ELR (cell line): ENCODE measurements at regions not wholly inside any gene's neighbourhood (a gene's known extent, or its start where the extent isn't known, plus 50 kb on each side); places are given as distances from the start of the nearest gene placed in this dataset.

Source experiments
- DNase-seq: peaks from one replicate; pipeline ENCODE4 v3.0.0-alpha.2; 2015; ENCODE audit warnings: low read depth

DNA sequence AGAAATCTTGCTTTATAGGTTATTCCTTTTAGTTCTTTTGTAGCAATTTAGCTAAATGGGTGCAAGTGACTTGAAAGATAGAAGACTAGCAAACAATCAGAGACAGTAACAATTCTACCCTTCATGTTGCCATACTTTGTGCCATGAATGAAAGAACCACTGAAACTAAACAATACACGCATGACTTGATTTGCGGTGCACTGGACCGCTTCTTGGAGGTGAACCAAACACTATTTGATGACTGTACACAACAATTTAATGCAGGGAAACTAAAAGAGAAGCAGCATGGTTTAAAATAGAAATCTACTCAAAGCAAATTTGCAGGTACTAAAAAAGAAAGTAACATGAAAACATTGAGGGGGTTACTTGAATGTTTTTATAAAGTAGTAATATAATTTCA, 331.0 kb upstream of the RARB start:
- DNase-seq = no peak

DNA sequence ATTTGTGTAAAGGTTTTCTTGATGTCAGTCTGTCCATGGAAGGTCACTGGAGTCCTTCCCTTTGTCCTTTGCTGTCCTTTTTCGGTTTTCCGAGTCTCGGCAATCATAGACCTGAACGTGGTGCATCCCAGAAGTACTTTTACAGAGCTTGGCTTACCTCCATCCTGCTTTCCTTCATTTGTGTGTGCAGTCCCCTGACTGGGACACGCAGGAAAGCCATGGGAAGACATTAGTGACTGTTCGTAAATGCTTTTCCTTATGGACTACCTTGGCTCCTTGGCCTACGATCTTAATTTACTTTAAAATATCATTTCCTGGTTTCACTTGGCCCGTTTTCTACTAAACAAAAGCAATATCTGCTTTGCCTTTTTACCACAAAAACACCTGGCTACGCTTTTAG, 328.4 kb upstream of the RARB start:
- DNase-seq = no peak

DNA sequence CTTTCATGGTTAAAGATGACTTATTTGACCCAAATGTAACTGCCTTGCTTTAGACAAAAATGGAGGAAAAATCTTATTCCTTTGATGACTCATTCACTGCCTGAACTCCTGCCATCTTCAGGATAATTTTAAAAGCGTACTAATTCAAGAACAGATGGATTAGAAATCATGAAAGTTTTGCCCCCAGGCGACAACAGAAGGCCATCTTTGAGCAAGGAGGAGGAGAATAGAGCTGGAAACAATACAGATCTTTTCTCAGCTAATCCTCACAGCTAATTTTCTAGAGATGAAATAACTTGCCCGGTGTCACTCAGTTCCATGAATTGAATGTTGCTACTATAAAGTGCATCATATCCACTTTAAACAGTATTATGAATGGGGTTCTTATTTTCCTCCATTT, 324.7 kb upstream of the RARB start:
- DNase-seq = no peak

DNA sequence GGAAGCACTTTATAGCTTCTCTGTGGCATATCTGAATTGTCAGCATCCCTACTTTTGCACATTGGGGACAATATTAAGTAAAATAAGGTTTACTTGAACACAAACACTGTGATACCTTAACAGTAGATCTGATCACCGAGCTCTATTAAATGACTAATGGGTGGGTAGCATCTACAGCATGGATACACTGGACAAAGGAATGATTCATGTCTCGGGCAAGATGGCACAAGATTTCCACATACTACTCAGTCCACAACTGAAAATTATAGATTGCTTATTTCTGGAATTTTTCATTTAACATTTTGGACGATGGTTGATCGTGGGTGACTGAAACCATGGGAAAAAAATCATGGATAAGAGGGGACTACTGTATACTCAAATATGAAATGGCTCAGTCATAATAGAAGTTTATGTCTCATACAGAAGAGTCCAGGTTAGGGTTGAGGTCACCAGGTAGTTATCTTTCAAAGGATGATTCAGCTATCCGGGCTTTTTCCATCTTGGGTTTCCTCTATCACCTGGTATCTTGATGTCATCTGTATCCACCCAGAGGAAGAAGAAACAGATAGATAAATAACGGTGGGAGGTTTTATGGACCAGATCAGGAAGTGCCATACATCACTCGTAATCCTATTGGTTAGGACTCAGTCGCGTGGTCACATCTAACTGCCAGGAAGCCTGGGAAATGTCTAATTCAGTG, 320.0 kb upstream of the RARB start:
- DNase-seq = no peak

DNA sequence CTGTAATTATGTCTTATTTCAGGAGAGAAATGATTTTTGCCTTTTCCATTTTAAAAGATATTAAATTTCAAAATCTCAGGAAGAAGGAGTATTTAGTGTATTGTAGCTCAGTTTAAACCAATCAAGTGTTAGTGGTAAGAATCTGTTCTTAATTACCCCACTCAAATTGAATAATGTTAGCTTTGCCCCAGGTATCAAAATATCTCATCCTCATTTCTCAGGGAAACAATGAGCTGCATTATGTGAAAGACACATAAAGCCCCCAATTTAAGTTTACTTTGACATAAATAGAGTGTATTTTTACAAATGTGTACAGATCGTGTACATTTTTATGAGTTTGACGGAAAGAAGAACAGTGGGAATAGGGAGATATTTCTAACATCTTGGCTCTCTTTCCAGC, 317.4 kb upstream of the RARB start:
- no peak for DNase-seq

DNA sequence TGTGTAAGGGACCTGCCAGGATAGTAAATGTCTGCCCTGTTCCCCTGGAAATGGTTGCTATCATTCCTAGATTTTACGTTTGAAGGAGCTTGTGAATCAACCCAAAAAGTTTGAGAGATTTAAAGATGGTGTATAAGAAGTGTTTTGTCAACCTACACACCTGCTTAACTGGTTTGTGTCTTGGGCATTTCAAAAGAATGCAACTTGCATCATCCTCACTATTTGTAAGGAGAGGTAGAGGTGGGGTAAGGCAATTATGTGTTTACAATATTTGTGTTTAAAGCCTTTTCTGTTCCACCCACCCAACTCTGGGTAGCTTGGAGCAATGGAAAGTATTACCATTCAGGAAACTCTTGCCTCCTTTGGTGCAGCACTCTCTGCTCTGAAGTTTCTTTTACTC, 314.2 kb upstream of the RARB start:
- no peak for DNase-seq

DNA sequence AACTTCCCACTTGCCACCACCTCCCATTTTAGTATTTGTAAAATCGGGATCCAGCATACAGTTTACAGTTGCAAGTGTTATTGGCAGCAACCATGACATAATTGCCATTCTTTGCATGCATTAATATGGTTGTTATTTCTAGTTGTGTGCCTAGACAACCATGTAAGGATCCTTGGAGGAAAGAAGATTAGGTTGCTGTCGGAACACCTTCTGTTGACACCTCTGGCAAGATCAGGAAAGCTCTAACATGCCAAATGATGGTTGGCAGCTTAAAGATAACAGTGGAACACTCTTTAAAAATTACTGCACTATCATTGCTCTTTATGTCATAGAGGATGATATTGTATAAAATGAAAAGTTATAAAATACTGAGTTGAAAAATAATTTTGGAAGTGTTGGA, 313.5 kb upstream of the RARB start:
- DNase-seq = no peak

DNA sequence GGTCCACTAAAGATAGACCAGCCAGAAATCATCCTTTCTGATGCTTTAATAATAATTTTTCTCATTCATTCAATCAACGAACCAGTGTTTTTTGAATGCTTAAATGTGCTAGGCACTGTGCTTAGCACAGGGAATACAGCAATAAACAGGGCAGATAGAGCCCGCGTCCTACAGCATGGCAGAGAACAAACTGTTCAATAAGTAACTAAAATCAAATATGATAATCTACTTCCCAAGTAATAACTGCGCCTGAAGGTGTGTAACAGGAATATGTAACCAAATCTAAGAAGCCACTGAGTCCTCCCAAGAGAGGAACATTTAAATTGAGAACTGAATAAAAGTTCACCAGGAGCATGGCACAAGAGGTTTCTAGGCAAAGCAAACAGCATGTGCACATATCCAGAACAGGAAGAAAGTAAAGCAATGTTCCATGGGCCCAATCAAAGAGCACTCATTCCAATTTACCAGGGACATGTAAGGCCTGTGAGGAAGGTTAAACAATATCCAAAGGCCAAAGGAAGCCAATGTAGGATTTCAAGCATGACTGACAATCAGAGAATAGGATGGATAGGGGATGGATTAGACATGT, 311.0 kb upstream of the RARB start:
- no peak for DNase-seq

DNA sequence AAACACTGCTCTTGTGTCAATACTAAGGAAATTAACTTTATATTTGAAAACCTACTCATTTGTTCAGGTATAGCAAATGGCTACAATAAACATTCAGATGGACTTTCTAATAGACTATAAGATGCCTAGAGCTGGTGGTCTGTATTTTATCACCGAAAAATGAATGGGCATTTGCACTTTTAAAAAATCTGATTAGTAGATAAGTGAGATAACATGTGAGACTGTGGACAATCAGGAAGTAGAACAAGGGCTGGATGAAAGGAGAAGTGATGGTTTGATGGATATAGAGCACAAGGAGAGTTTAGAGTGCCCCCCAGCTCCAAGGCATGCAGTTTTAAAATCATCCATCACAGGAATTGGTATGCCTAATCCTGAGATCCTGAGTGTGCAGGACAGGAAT, 308.4 kb upstream of the RARB start:
- no peak for DNase-seq

DNA sequence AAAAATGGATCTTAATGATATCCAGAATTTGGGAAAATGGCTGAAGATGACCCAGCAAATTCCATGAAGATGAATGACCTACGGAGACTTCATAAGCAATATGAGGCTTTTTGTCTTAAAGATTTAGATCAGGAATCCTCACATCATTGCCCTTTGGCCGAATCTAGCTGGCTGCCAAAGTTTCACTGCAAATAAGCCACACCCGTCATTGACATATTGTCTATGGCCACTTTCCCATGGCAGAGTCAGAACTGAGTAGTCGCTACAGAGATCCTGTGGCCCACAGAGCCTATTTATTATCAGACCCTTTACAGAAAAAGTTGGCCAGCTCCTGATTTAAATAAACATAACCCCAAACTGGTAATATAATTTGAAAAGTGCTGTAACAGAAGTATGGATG, 307.4 kb upstream of the RARB start:
- DNase-seq = no peak

DNA sequence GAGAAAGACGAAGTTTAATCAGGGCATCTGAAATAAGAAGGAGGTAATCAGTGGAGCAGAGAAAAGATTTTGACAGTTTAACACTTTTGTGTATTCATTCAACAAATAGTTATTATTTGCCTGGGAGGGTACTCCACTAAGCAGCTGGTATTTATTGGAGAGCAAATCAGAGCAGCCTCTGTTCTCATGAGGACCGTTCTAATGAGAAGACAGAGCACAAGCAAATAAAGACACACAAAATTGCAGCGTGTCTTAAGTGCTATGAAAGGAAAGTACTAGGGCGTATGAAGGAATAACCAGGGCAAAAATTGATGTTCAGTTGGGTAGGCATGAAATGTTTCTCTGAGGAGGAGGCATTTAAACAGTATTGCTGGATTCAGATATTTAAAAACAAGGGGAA, 302.9 kb upstream of the RARB start:
- no peak for DNase-seq

DNA sequence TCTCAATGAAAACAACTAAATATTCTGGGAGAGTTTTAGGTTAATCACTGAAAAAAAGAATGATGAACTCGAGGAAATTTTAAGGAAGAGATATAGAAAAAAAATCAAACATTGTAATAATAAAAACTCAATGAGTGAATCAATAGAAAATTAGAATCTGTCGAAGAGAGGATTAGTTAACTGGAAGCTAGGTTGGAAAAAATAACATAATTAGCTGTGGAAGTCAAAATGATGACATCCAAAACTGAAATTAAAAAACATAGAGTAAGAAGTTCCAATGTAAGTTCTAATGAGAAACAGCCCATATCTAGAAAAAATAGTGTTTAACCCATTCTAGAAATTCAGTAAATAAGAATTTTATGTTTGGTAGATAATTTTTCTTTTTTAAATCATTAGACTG, 299.3 kb upstream of the RARB start:
- DNase-seq = no peak

DNA sequence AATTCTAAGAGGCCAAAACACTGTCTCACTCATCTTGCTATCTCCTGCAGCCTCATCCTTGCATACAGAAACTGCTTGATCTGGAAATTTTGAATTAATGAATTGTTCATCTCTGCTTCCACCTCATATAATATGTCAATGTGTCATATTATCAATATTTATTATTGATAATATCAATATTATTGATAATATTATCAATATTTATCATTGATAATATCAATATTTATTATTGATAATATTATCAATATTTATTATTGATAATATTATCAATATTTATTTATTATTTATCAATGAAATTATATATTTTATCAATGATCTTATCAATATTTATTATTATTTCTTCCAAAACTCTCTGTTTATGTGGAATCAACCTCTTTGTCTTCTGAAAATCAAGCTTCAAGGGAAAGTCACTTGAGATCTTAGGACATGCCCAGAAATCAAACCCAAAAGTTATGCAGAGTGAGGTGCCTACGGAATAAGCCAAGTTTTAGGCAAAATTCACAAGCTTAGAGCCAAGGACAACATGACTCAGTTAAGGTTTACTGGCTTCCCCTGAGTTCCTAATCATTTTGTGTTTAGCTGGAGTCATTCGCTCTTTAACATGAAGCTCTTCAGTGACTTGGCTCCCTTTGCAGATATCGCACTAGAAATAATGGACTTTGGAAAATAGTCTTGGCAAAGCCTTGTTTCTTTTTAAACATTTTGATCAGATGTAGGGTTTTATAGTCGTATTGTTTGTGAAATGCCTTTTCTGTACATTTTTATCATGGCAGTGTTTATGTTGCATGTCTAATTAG, 297.1 kb upstream of the RARB start:
- DNase-seq = no peak

DNA sequence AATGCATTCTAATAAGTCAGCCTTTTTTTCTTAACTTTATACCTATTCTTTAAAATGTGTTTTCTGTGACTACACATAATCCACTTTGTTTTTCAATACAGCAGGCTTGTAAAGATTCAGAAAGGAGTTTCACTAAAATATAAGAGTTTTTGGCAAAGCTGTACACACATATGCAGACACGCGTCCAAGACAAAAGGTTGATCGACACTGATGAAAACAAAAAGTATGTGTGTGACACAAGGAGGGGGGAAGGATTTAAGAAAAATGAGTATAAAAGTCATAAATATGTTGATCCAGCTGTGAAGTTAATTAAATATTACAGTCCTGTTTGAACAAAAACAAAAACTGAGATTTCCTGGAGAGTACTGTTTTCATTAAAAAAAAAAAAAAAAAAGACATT, 294.5 kb upstream of the RARB start:
- DNase-seq = no peak

DNA sequence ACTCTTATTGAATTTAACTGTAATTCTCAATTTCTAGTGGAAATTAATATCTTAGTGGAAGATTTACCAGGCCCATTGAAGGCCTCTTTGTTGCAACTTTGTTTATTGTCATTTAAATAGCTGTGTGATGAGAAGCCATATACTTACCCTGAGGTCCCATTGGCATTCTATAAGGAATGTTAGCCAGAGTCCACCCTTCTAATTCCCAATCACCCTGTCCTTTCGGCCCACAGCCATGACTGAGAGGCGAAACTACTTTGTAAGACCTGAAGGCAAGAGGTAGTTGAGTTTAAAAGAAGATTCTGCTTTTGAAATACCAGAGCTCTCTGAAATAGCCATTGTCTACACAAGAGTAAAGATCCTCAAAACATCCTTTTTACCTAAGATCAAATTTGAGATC, 290.5 kb upstream of the RARB start:
- no peak for DNase-seq

DNA sequence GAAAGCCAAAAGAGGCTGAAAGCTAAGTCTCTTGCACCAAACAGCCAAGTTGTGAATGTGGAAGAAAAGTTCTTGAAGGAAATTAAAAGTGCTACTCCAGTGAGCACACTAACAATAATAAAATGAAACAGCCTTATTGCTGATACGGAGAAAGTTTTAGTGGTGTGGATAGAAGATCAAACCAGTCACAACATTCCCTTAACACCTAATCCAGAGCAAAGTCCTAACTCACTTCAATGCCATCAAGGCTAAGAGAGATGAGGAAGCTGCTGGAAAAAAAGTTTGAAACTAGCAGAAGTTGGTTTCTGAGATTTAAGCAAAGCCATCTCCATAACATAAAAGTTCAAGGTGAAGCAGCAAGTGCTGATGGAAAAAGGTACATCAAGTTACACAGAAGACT, 288.8 kb upstream of the RARB start:
- no peak for DNase-seq

DNA sequence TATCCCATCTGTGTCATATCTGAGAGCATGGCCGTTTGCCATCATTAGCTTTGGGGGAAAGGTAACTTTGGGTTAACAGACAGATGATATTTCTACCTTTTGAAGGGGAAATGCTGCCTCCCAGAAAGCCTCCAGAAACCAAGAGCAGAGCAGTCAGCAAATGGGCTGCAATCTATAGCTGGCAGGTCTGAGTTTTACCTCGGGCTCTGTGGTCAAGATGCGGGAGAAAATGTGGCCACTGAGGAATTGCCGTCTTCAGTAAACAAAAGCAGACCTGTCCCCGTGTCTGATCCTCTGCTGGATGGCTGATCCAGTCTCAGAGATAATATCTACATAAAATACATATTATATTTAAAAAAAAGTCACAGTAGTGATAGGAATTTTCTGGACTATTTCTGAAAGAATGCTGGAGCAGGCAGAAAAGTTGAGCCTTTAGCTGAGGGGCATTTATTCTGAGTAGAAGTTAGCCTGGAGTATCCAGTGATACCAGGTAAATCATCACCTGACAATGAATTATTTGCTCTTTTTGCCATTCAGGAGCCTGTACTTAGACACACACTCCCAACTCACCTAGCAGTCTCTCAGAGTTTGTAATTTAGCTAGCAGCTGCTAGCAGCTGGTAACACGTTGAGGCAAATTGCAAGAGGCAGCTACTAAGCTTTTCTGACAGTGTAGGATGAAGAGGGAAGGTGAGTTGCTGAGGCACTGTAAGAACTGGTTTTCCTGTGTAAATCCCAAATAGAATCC, 285.3 kb upstream of the RARB start:
- no peak for DNase-seq

DNA sequence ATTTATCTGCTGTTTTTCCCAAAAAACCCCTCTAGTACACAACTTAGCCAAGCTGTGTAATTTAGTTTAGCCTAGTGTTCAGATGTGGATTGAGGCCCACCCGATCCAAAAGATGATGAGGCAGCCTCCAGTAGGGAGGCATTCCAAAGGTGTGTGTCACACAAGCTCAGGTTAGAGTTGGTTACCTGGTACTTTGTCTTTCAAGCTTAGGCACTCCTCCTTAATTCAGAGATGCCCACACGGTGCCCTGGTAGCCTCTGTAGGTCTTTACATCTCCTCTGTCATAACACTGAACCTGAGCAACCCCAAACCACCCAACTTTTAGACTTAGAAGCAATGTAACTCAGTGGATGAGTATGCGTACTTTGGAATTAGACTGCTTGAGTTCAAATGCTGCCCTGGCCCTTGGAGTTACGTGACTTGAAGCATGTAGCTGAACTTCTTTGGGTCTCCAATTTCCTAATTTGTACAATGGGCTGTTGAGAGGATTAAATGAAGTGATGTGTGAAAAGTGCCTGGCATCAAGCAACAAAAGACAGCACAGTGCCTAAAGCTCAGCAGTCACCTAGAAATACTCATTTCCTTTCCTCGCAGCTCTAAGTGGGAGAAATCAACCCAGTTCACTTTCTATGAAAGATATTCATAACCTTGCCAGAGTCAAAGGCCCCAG, 284.6 kb upstream of the RARB start:
- DNase-seq = no peak

DNA sequence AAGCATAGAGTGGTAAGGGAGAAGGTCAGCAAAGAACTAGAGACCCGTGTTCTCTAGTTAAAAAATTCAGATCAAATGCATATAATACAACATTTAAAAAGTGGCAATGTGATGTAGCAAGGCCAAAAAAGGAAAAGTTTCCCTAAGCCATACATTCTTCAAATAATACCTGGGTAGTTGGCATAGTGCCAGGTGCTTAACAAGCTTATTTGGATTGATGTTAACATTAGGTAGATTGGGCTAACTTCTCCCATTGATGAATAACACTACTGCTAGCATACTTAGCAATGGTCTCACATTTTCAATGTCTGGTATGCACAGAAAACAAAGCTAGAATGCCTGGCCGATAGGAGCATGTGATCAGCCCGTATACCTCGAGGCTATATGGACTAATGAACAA, 283.6 kb upstream of the RARB start:
- DNase-seq = no peak

DNA sequence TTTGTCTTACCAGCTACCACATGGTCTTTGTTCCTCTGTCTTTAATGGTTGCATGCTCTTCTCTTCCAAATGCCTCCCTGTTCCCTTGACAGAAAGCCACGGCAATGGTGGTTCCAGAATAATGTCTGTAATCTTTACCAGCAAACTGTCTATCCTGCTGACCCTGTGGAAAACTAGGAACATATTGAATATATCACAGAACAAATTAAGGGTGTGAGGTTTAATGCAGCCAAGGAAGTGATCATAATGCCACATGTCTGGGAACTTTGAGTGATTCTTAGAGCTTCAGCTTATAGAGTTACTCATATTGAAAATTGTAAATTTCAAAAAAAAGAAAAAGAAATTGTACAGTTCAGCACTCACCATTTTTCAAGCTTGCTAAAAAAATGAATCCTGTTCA, 282.9 kb upstream of the RARB start:
- no peak for DNase-seq

DNA sequence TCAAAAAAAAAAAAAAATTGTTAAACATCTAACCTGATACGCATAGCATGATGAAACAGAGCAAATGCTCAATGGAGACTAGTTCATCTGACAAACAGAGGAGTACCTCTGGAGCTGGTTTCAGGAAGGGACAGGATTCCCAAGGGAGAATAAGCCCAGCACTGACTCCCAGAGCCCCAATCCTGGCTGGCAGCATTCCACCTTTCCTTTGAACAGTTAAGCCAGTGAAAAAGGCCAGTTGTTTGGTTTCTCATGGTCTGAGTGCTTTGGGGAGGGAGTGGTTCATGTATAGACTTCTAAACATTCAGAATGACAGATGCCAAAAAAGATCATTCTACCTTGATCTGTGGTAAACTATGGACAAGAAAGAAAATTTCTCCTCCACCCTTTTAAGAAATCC, 277.9 kb upstream of the RARB start:
- no peak for DNase-seq

DNA sequence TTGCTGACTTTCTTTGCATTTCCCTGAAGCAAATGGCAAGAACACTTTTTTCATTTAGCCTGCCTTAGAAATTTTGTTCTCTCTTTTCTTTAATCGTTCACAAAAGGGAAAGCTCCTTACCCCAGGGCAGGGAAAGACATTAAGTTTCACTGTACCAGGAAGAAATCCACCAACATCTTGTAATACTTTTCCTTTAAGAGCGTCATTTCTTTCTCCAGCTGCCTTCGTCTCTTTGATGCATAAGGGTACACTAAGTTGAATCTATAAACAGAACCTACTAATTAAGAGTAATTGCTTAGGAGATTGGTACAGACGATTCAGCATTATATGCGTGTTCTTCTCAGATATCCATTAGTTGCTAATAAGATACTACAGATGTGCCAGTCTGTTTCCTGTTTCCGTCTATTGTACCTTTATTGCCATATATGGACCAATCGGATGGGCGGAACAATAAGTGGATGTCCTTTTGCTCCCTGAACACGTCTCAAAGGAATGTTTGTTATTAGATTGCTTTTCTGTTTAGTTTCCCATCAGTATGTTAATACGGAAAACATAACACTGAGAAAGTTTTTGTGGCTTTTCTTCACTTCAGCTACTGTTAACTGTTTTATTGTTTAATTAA, 276.7 kb upstream of the RARB start:
- DNase-seq = peak; percentile 1
